DMS53 treated with DMSO at 0.1 percent for 48 hours (cell line): ENCODE measurements at regions not wholly inside any gene's neighbourhood (a gene's known extent, or its start where the extent isn't known, plus 50 kb on each side); places are given as distances from the start of the nearest gene placed in this dataset.
"Not testable (repeated sequence)": the region's sequence is repeated elsewhere in the genome, so short reads cannot be mapped to it uniquely, and the experiment has no call there.

Experiments used
- DNase-seq: peaks from one replicate; lab custom pipeline; 2025; ENCODE audit not compliant: unreplicated experiment; lab: John Stamatoyannopoulos, UW

- no peak for DNase-seq
Observed at GRCh38 chr5:159805021-159805420, 111.3 kb upstream of the ADRA1B start.

GRCh38 chr5:159807135-159807534 is 109.1 kb upstream of the ADRA1B start:
- not testable (repeated sequence) for DNase-seq

GRCh38 chr5:159807586-159807985 is 108.7 kb upstream of the ADRA1B start:
- no peak for DNase-seq

GRCh38 chr5:159811712-159812111 is 104.6 kb upstream of the ADRA1B start:
- DNase-seq, result no peak

GRCh38 chr5:159812759-159813158 is 103.5 kb upstream of the ADRA1B start:
- DNase-seq, result not testable (repeated sequence)

- no peak for DNase-seq
Observed at GRCh38 chr5:159814222-159814621, 102.1 kb upstream of the ADRA1B start.

- DNase-seq, result no peak
Observed at GRCh38 chr5:159814805-159815585, 101.3 kb upstream of the ADRA1B start.

GRCh38 chr5:159817262-159818029 is 98.8 kb upstream of the ADRA1B start:
- no peak for DNase-seq

GRCh38 chr5:159819591-159820411 is 96.5 kb upstream of the ADRA1B start:
- no peak for DNase-seq

- no peak for DNase-seq
Observed at GRCh38 chr5:159820692-159821091, 95.6 kb upstream of the ADRA1B start.

GRCh38 chr5:159821461-159821940 is 94.8 kb upstream of the ADRA1B start:
- no peak for DNase-seq

- no peak for DNase-seq
Observed at GRCh38 chr5:159824188-159825161, 91.8 kb upstream of the ADRA1B start.

GRCh38 chr5:159825551-159826051 is 90.7 kb upstream of the ADRA1B start:
- DNase-seq, result peak; percentile 61

GRCh38 chr5:159826351-159827214 is 89.7 kb upstream of the ADRA1B start:
- peak; percentile 97 for DNase-seq

GRCh38 chr5:159827861-159828260 is 88.4 kb upstream of the ADRA1B start:
- DNase-seq, result no peak

- no peak for DNase-seq
Observed at GRCh38 chr5:159832073-159832472, 84.2 kb upstream of the ADRA1B start.

- DNase-seq, result no peak
Observed at GRCh38 chr5:159833088-159833487, 83.2 kb upstream of the ADRA1B start.

- DNase-seq, result no peak
Observed at GRCh38 chr5:159833846-159834245, 82.4 kb upstream of the ADRA1B start.

- no peak for DNase-seq
Observed at GRCh38 chr5:159835548-159835947, 80.7 kb upstream of the ADRA1B start.
